VCaP (cell line): ENCODE measurements at regions not wholly inside any gene's neighbourhood (a gene's known extent, or its start where the extent isn't known, plus 50 kb on each side); places are given as distances from the start of the nearest gene placed in this dataset.

Experiments
- H3K27ac ChIP-seq: fragments of 450-650 bp; 2 replicates; pipeline ENCODE4 v1.5.1; 2017
- CTCF ChIP-seq: fragments of 450-650 bp; conservative IDR thresholded peaks from 2 replicates; pipeline ENCODE4 v1.5.1; 2017; ENCODE audit warnings: mild to moderate bottlenecking, moderate library complexity

- TF ChIP-seq CTCF, result no peak
- H3K27ac ChIP-seq, result no peak overlapping the region
These were observed 101.0 kb upstream of the SPACA1 start for GRCh38 chr6:87946669-87947068.

GRCh38 chr6:87945966-87946365, 101.7 kb upstream of the SPACA1 start:
- no peak for TF ChIP-seq CTCF
- no peak overlapping the region for H3K27ac ChIP-seq

- TF ChIP-seq CTCF, result no peak
- H3K27ac ChIP-seq, result no peak overlapping the region
These were observed 102.5 kb upstream of the SPACA1 start for GRCh38 chr6:87945181-87945580.

- H3K27ac ChIP-seq, result no peak overlapping the region
- no peak for TF ChIP-seq CTCF
These were observed 103.1 kb upstream of the SPACA1 start for GRCh38 chr6:87944541-87944954.

GRCh38 chr6:87943191-87943590, 104.5 kb upstream of the SPACA1 start:
- TF ChIP-seq CTCF, result no peak
- H3K27ac ChIP-seq, result no peak overlapping the region

GRCh38 chr6:87941556-87942358, 105.9 kb upstream of the SPACA1 start:
- no peak overlapping the region for H3K27ac ChIP-seq
- no peak for TF ChIP-seq CTCF

- no peak for TF ChIP-seq CTCF
- H3K27ac ChIP-seq, result no peak overlapping the region
These were observed 107.9 kb upstream of the SPACA1 start for GRCh38 chr6:87939776-87940175.
